ENCODE measurements at regions not wholly inside any gene's neighbourhood (a gene's known extent, or its start where the extent isn't known, plus 50 kb on each side); places are given as distances from the start of the nearest gene placed in this dataset.

DNA sequence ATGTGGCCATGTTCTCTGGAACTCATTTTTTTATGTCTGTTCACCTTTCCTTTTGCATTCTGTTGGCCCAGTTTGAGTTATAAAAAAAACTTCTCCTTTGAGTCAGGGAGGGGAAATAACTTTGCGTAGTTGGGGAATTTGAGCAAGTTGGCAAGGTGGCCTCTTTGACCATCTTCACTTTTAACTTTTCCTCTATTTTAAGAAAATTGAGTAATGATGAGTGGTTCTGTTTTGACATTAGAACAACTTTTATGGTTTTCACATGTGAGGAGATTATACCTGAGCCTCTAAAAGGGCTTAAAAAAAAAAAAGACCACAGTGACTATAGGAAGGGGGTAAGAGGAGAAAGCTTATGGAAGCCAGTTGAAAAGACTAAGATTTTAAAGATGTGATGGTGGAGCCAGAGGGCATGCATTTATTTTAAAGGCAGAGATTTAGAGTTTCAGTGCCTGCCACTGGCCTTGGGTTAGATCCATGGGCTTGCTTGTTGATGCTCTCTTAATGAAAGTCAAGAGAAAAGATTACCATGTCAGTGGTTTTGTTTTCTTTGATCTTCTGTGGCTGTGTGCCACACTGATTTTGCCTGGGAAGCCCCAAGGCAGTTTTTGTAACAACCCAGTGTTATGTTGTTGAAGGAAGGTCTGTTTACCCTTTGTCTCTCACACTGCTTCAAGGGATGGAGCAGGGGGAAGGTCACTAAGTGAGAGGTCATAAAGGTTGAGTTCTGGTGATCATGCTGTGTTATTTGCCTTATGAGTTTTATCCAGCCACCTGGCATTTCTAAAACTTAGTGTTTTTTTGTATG is 219.7 kb upstream of the CD180 start:
- DNase-seq (ENCODE audit: extremely low spot score): no peak
- ChIA-PET CTCF (interaction anchor here (1.2 kb wide), 1 partner anchor 11 kb away, joined by 3 read pairs; no protein-coding TSS in a partner anchor), POLR2A (no interaction called here)
- TF ChIP-seq, protein P1, sequence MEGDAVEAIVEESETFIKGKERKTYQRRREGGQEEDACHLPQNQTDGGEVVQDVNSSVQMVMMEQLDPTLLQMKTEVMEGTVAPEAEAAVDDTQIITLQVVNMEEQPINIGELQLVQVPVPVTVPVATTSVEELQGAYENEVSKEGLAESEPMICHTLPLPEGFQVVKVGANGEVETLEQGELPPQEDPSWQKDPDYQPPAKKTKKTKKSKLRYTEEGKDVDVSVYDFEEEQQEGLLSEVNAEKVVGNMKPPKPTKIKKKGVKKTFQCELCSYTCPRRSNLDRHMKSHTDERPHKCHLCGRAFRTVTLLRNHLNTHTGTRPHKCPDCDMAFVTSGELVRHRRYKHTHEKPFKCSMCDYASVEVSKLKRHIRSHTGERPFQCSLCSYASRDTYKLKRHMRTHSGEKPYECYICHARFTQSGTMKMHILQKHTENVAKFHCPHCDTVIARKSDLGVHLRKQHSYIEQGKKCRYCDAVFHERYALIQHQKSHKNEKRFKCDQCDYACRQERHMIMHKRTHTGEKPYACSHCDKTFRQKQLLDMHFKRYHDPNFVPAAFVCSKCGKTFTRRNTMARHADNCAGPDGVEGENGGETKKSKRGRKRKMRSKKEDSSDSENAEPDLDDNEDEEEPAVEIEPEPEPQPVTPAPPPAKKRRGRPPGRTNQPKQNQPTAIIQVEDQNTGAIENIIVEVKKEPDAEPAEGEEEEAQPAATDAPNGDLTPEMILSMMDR (IDR thresholded peaks at IDR 0.05; ENCODE audit: control extremely low read depth, extremely low read depth, low read depth, missing control alignments): no peak

DNA sequence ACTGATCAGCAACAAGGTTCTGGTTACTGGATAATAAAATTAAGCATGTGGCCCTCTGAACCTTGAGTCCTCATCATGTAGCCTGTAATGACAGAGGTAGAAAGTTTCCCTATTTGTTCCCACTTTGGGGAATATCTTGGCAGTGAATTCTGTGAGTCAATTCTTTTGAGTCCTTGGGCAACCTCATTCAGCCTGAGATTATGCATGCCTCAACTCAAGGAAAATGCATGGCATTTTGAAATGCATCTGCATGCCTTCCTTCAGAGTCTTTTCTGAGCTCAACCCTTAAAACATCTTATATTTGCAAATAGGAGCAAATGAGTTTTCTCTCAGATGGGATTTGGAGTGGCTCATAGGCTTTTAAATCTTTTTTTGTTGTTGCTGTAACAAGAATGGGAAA is 218.1 kb upstream of the CD180 start:
- TF ChIP-seq, protein P1 (IDR thresholded peaks at IDR 0.05; ENCODE audit: control extremely low read depth, extremely low read depth, low read depth, missing control alignments): no peak
- POLR2A ChIA-PET: no interaction called here
- CTCF ChIA-PET: interaction anchor here (1.3 to 1.5 kb wide), 2 partner anchors 22 to 35 kb away, joined by 3 to 5 read pairs; no protein-coding TSS in a partner anchor
- no peak for DNase-seq (ENCODE audit: extremely low spot score)

DNA sequence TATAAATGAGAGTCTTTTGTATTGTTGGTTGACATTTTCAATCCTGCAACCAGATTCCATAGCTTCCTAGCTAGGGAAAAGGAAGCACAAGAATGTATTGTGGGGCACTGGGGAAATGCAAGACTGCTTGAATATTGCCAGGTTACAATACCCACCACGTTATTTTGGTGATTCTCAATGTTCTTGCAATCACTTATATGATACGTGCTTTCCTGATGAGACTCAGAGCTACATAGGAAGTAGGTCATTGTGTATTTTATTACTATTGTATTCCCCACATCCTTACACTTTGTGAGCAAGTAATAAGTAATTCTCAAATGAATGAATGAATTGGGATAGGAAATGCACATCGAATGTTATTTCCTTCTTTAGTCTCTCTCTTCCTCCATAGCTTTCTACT is 217.1 kb upstream of the CD180 start:
- TF ChIP-seq, protein P1 (IDR thresholded peaks at IDR 0.05; ENCODE audit: control extremely low read depth, extremely low read depth, low read depth, missing control alignments): no peak
- ChIA-PET POLR2A (no interaction called here), CTCF (interaction anchor here (1.3 to 1.5 kb wide), 2 partner anchors 12 to 21 kb away, joined by 4 to 5 read pairs; no protein-coding TSS in a partner anchor)
- DNase-seq (ENCODE audit: extremely low spot score): no peak

DNA sequence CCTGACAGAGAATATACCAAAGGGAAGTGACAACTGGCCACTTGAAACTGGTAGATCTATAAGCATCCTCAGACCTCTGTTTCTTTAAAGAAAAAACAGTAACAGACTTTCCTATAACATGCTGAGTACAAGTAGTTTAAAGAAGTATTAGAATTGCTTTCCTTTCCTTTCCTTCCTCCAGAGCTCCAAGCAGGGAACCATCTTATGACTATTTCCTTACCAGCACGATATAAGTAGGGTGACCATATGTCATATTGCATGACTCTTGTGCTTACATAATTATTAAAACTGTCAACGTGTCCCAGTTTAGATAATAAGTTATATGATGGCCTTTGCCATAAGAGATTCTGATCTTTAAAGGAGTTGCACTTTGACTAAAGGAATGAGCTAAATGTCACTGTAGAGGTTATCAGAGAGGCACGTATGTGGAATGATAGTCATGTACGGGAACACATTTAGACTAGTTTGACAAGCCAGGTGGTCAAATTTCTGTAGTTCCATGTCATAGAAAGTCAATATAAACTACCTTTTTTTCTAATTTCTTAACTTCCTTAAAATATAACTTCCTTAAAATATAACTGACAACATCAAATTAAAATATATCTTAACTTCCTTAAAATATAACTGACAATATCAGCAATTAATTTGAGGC is 212.7 kb upstream of the CD180 start:
- ChIA-PET CTCF (interaction anchor here (1.4 kb wide), 1 partner anchor 11 kb away, joined by 3 read pairs; no protein-coding TSS in a partner anchor), POLR2A (no interaction called here)
- no peak for DNase-seq (ENCODE audit: extremely low spot score)
- TF ChIP-seq, protein P1 (IDR thresholded peaks at IDR 0.05; ENCODE audit: control extremely low read depth, extremely low read depth, low read depth, missing control alignments): no peak

DNA sequence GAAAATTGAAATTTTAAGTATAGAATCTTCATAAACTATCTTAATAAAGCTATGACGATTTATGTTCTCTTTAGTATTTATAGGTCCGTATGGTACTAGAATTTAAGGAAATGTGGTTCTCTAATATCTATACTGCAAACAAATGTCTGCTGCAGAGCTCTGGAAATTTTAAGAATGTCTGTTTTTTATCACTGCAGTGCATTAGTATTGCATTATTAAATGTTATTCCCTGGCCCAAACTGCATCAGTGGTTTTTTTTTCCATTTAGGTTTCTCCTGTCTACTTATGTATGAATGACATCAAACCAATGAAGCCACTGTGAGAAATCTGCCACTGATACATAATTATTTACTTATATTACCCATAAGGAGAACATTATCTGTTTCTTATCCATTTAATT is 211.4 kb upstream of the CD180 start:
- no peak for DNase-seq (ENCODE audit: extremely low spot score)
- ChIA-PET CTCF (no interaction called here), POLR2A (no interaction called here)
- TF ChIP-seq, protein P1 (IDR thresholded peaks at IDR 0.05; ENCODE audit: control extremely low read depth, extremely low read depth, low read depth, missing control alignments): no peak

DNA sequence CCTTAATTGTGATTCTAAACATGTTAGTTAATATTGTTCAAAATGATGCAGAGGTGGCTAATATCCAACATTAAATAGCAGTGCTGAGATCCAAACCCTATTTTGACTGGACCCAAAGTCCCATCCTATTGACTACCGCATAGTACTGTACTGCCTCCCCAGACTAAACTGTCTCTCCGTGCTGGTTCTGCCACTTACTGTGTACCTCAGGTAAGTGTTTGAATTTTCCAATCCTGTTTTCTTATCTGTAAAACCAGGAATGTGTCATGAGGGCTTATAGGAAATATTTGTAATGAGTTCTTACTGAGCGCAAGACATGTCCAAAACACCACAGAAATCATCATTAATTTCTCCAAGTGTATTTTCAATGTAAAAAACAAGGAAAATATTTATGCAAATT is 209.2 kb upstream of the CD180 start:
- ChIA-PET POLR2A (no interaction called here), CTCF (no interaction called here)
- TF ChIP-seq, protein P1 (IDR thresholded peaks at IDR 0.05; ENCODE audit: control extremely low read depth, extremely low read depth, low read depth, missing control alignments): no peak
- no peak for DNase-seq (ENCODE audit: extremely low spot score)

Measured in GM10248 (cell line).